Omental fat pad (tissue), 3 donors: ENCODE measurements at regions not wholly inside any gene's neighbourhood (a gene's known extent, or its start where the extent isn't known, plus 50 kb on each side); places are given as distances from the start of the nearest gene placed in this dataset.

ENCODE experiments used
- ATAC-seq: fragments of 150-250 bp; one replicate; pipeline ENCODE4 v1.9.1; 2016; ENCODE audit warnings: mild to moderate bottlenecking, moderate library complexity; ENCODE audit not compliant: low FRiP score
- DNase-seq: peaks from one replicate; pipeline ENCODE4 v3.0.0-alpha.2; 2019; ENCODE audit warnings: low spot score
- TF ChIP-seq, protein P1 (sequence below), 3 donors: fragments of 450-650 bp; IDR thresholded peaks; one replicate each; pipeline ENCODE4 v1.5.1; 2016 to 2017; ENCODE audit warnings: antibody characterized with exemption in 3 of 3, mild to moderate bottlenecking in 3 of 3, moderate library complexity in 2 of 3

DNA sequence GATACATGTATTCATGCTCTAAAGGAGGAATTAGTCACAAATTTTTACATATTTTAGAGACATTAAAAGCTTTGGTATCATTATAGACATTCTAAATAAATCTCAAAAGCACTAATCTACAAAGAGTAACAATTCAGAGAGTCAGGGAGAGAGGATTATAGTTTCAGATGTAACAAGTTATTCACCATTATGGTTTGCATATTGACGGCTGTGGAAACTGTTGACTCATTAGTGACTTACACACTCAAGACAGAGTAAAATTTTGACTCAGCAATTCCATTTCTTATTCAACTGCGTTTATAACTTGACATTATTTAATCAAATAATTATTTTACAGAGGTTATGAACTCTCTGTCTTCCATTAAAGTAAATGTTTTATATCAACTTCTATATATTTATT is 95.4 kb upstream of the SEMA3C start:
- TF ChIP-seq, protein P1, sequence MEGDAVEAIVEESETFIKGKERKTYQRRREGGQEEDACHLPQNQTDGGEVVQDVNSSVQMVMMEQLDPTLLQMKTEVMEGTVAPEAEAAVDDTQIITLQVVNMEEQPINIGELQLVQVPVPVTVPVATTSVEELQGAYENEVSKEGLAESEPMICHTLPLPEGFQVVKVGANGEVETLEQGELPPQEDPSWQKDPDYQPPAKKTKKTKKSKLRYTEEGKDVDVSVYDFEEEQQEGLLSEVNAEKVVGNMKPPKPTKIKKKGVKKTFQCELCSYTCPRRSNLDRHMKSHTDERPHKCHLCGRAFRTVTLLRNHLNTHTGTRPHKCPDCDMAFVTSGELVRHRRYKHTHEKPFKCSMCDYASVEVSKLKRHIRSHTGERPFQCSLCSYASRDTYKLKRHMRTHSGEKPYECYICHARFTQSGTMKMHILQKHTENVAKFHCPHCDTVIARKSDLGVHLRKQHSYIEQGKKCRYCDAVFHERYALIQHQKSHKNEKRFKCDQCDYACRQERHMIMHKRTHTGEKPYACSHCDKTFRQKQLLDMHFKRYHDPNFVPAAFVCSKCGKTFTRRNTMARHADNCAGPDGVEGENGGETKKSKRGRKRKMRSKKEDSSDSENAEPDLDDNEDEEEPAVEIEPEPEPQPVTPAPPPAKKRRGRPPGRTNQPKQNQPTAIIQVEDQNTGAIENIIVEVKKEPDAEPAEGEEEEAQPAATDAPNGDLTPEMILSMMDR (IDR thresholded peaks at IDR 0.05) = no peak
- ATAC-seq (no peak), DNase-seq (no peak)

DNA sequence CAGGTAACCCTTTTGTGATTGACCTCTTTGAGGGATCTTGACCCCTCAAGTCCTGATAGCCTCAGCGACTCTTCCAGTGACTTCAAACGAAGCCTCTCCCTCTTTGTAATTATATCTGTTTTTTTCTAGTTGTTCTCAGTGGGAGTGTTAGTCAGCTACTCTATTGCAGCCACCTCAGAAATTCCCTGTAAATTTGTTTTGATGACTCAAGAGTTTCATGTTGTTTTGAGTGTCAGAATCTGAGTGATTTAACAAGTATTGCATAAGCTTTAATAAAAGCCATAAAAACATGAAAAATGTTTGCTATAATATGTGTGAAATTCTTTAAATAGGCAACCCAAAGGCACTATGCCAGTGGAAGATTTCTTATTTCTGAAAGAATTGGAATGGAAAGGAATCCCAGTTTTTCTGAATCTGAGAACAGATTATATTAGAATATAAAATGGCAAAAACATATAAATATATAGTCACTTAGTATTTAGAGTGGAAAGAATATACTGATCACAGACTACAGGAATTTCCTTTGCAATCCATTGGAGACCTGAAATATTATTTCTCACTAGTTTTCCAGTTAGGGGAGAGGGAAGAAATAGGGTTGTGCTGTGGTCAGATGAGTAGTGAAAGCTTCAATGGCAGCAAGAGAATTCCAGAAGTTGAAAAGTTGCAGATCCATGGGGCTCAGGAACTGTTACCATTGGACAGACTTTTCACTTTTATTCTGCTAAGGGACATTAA is 94.4 kb upstream of the SEMA3C start:
- ATAC-seq = peak; percentile 94
- TF ChIP-seq, protein P1 (IDR thresholded peaks at IDR 0.05) = no peak
- DNase-seq = no peak

DNA sequence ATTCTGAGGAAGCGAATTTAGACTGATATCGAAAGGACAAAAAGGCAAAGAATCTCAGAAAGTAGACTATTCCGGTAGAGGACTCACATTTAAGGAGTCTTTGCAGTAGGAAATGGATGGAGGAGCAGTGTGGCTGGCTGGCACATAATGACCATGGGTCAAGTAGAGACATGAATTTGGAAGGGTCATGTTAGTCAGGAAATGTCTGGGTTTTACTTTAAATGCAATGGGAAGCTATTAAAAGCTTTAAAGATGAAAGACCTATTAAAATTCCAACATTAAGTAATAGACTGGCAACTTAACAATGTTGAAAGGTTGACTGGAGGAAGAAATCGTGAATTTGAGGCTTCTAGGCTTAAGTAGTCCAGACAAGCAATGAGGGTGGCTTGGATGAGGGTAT is 90.0 kb upstream of the SEMA3C start:
- DNase-seq (no peak), ATAC-seq (no peak)
- TF ChIP-seq, protein P1 (IDR thresholded peaks at IDR 0.05) = no peak

DNA sequence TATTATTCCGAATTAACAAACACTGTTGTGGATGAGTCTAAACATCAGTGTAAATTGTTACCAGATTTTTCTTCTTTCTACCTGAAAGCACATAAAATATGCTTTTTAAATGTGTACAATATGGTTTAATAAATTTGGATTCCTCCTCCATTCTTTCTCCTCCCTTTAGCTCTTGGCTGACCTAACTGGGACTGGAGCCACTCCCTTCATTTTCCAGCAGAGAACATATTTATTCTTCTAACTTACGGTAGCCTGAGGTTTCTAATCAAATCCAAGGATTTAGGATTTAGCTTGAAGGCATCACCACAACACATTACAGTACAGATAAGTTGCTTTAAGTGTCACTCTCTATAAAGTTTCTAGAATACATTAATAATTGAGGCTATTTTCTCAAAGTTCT is 88.2 kb upstream of the SEMA3C start:
- ATAC-seq (no peak), DNase-seq (no peak)
- TF ChIP-seq, protein P1 (IDR thresholded peaks at IDR 0.05) = no peak

DNA sequence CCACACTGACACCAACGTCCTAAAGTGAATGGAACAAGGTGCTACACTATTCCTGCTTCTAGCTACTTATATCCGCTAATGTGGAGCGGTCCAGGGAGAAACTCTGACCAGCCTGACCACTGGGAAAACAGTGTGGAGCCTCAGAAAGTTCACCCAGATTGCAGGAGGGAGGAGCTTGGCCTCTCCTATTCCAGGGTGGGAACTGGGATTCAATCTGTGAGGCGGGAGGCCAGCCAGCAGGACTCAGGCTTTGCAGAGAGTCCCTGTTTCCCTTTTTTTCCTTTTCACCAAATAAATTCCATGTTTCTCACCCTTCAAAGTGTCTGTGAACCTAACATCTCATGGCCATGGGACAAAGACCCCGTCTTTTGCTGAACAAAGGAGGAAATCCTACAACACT is 86.4 kb upstream of the SEMA3C start:
- ATAC-seq = no peak
- no peak for DNase-seq
- TF ChIP-seq, protein P1 (IDR thresholded peaks at IDR 0.05) = no peak

DNA sequence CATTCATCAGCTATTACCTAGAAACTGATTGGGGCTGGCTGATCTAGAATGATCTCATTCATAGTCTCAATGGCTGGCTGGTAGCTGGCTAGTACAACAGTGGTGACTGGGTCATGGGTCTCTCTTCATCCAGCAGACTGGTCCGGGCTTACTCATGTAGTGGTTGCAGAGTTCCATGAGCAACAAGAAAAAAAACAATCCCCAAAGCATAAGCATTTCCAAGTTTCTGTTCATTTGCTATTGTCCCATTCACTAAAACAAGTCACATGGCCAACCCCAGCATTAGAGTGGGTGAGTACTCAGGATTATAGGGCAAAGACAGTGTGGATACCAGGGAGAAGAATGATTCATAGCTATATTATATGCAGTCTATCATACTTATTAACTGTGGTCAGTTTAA is 85.2 kb upstream of the SEMA3C start:
- ATAC-seq (no peak), DNase-seq (no peak)

DNA sequence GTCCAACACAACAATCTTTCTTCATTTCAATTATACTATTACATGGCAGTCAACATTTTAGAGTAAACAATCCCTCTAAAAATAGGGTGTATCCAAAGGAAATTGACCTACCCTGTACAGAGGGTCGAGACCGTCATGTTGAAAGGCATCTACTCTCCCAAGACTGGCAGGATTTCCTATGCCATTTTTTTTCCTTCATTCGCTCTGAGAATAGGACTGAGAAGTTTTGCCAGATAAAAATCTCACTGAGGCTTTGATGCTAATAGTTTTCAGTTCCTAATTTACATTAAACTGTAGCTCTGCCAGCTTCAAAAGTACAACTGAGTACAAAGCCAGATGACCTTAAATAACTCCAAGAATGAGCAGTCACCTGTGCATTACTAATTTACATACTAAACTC is 84.5 kb upstream of the SEMA3C start:
- TF ChIP-seq, protein P1 (IDR thresholded peaks at IDR 0.05) = no peak
- ATAC-seq = no peak
- DNase-seq = no peak

More for the DNA sequence above, 85.2 kb upstream of the SEMA3C start:
- TF ChIP-seq, protein P1 (IDR thresholded peaks at IDR 0.05) = no peak
